Cardiac fibroblast (primary cell): ENCODE measurements at regions not wholly inside any gene's neighbourhood (a gene's known extent, or its start where the extent isn't known, plus 50 kb on each side); places are given as distances from the start of the nearest gene placed in this dataset.

Source experiments
- DNase-seq, 2 donors: peaks; one replicate each; pipeline versions ENCODE4 v3.0.0 to v3.0.0-alpha.2; 2010; ENCODE audit warnings: low read depth in 2 of 2
- H3K4me3 ChIP-seq, 2 donors: replicated peaks in 1 of 2; 1 replicate in 1 of 2; 2 replicates in 1 of 2; pipeline ENCODE4 v1.5.1; 2011; ENCODE audit warnings: low read depth in 2 of 2, low read length in 2 of 2, mild to moderate bottlenecking in 2 of 2, moderate library complexity in 1 of 2
- TF ChIP-seq, protein P1 (sequence below): IDR thresholded peaks from one replicate; pipeline ENCODE4 v1.5.1; 2011; ENCODE audit warnings: low read depth, mild to moderate bottlenecking, low read length, inconsistent platforms

DNA sequence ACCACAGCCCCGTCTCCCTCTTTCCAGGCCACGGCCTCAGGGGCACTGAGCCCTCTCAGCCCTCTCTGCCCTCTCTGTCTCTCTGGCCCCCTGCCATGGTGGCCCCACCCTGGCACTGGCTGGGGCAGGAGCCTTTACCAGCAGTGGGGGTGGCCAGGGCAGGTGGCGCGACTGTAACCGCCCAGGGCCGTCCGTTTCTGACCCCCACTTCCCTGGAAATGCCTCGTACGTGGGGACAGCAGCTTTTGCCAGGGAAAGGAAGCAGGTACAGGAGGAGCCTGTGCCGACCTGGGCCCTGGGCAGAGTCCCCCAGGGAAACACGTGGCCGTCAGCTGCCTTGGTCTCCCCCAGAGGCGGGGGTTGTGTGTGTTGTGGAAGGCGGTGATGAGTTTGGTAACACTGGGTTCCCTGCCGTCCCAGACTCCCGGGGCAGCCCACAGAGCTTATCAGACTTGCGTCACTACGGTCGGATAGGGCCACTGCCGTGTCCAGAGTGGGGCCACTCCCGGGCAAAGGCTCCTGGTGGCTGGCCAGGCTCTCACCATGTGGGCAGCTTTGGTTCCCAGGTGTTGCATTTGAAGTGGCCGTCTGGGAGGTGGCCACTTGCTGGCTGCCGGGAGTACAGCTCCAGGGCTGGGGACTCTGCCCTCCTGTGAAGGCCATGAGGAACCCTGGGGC is 249.3 kb upstream of the CIBAR2 start:
- TF ChIP-seq, protein P1, sequence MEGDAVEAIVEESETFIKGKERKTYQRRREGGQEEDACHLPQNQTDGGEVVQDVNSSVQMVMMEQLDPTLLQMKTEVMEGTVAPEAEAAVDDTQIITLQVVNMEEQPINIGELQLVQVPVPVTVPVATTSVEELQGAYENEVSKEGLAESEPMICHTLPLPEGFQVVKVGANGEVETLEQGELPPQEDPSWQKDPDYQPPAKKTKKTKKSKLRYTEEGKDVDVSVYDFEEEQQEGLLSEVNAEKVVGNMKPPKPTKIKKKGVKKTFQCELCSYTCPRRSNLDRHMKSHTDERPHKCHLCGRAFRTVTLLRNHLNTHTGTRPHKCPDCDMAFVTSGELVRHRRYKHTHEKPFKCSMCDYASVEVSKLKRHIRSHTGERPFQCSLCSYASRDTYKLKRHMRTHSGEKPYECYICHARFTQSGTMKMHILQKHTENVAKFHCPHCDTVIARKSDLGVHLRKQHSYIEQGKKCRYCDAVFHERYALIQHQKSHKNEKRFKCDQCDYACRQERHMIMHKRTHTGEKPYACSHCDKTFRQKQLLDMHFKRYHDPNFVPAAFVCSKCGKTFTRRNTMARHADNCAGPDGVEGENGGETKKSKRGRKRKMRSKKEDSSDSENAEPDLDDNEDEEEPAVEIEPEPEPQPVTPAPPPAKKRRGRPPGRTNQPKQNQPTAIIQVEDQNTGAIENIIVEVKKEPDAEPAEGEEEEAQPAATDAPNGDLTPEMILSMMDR, result no peak
- no peak for DNase-seq
- H3K4me3 ChIP-seq, result no peak overlapping the region

DNA sequence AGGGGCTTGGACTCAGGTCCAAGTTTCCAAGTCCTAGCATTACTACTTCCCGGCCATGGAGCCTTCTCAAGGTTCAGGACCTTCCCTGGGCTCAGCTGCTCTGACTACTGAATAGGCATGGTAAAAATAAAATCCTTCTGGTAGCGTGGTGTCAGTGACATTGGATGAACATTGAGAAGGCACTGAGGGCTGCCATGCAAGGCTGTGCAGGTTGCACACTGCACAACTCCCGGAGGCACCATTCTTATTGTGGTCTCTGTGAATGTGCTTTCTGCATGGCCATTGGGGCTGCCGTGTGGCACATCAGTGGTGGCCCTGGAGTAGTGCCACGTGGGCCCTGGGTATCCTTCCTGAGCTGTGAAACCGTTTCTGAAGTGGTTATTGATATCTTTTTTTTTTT is 250.2 kb upstream of the CIBAR2 start:
- TF ChIP-seq, protein P1, result no peak

DNA sequence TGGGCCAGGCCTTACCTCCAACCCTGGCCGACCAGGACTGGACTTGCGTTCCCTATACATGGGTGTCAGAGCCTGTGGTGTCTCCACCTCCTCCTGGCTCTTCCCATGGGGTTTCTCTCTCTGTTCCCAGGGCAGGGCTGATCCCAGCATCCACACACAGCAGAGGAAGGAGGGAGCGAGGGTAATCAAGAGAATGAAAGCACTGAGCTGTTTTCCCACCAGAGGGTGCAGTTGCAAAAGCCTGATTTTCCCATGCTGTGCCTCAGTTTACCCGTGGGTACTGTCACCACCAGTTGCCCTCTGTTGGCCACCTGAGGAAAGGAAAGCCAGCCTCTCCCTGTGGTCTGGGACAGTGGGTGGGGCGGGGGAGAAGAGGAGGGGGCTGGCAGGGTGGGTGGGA is 249.7 kb upstream of the GSE1 start:
- TF ChIP-seq, protein P1, result no peak
- H3K4me3 ChIP-seq, result no peak overlapping the region
- no peak for DNase-seq

More for the DNA sequence above, 250.2 kb upstream of the CIBAR2 start:
- no peak overlapping the region for H3K4me3 ChIP-seq
- DNase-seq, result no peak

DNA sequence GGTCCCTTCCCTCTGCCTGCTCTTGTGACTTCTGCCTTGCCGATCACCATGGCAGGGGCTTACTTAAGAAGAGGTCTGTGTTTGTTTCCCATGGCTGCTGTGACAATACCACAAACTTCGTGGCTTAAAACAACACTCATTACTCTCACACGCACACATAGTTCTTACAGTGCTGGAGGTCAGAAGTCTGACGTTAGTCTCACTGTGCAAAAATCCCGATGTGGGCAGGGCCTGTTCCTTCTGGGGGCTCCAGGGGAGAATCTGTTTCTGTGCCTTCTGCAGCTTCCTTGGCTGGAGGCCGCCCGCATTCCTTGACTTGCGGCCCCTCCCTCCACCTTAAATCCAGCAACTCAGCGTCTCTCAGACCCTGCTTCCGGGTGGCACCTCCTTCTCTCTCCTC is 249.2 kb upstream of the GSE1 start:
- no peak for DNase-seq
- no peak overlapping the region for H3K4me3 ChIP-seq
- TF ChIP-seq, protein P1, result no peak

DNA sequence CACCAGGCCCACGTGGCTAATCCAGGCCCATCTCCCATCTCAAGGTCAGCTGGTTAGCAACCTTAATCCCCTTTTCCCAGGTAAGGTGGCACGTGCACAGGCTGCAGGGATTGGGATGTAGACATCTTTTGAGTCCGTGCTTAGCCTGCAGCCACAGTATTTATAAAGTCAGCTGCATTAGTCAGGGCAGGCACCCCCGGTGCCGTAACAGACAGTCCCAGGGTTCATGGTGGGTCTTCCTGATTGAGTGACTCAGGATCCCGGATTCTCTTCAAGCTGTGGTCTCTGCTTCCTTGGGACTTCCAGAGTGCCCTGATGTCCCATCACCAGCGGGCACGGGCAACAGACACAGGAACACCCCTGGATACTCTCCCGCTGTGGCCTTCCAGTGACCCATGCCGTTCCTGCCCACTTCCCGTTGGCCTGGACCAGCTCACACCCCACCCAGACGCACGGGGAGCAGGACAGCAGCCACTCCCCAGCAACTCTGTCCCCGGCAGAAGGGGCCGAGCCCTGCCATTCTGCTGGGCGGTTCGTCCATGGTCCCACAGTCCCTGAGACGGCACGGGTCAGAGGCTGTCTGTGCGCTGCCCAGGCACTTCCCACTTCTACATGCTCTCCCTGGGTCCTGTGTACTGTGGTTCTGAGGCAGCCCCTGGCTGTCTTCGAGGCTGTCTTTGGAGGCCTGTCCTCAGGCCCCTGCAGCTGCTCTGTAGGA is 248.6 kb upstream of the GSE1 start:
- DNase-seq, result no peak
- TF ChIP-seq, protein P1, result no peak
- H3K4me3 ChIP-seq, result no peak overlapping the region

DNA sequence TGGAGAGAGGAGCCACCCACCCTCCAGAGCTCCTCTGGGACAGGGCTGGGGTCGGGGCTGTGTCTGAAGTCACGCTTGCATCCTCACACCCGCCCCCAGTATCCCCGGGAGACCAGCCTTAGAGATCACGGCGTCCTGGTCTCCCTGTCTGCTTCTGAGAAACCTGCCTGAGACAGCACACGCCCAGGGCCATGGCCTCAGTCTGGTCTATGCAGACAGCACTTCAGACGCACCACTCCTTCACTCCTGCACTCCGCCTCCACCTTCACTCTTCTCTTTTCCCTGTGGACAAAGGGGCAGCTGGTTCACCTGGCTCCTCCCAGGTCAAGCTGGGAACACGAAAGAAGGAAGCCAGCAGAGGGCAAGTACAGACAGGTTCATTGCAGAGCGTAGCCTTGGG is 248.0 kb upstream of the GSE1 start:
- no peak overlapping the region for H3K4me3 ChIP-seq
- no peak for DNase-seq
- TF ChIP-seq, protein P1, result no peak
